ENCODE measurements at regions not wholly inside any gene's neighbourhood (a gene's known extent, or its start where the extent isn't known, plus 50 kb on each side); places are given as distances from the start of the nearest gene placed in this dataset.
A peak's percentile ranks its signal among the peaks of the same experiment; 100 is the strongest.
"Not testable (repeated sequence)": the region's sequence is repeated elsewhere in the genome, so short reads cannot be mapped to it uniquely, and the experiment has no call there.

DNA sequence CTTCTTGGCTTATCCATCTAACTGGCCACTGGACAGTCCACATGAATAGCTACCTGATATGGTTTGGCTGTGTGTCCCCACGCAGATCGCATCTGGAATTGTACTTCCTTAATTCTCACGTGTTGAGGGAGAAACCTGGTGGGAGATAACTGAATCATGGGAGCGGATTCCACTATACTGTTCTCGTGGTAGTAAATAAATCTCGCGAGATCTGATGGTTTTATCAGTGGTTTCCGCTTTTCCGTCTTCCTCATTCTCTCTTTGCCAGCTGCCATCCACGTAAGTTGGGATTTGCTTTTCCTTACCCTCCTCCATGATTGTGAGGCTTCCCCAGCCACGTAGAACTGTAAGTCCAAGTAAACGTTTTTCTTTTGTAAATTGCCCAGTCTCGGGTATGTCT, 1496.4 kb downstream of the KHDRBS2 start:
- not testable (repeated sequence) for DNase-seq (ENCODE audit: low spot score)

DNA sequence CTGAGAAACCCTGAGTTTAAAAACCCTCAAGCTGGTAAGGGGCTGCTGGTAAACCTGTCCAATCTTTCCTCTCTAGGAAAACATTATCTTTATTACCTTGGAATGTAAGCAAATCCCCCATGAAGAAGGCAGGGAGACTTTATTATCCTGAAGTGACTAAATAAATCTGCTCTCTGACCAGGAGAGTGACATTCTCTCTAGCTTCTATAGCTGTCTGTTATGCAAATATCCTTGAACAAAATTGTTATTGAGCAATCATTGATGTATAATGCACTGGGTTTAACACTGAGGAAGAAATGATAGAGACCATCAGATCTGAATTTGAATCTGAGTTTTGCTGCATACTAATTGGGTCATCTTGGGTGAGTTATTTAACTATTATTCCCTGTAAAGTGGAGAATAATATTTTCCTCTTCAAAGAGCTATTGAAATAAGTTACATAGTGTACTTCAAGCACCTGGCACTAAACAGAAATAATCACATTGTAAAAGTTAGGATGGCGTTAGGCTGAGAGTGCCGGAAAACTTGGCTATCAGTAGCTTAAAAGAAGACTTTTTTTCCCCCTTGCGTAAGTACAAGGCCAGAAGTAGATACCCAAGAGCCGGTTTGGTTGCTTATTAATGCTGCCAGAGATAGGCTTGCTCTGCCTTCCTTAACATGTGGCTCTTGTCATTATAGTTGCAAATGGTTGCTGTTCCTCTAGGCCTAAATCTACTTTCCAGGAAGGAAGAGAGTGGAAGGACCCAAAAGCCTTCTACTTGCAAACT, 1503.1 kb downstream of the KHDRBS2 start:
- DNase-seq (ENCODE audit: low spot score), result not testable (repeated sequence)

DNA sequence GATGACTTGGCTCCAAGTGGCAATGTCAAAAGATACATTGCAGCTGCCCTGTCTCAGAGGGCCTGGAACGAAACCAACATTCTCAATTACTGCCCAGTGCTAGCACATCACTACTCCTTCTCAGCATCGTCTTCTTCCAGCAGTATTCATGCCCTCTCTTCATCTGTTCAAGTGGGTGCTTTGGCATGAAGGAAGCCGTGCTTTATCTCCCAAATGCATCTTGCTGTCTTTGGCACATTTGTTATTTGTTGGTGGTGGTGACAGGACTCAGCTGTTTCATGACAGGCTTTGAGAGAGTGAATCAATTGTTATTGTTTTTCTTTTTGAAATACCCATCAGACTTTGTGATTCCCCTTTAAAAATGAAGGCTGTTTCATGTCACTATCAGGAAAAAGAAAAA, 1506.4 kb downstream of the KHDRBS2 start:
- peak; percentile 30 for DNase-seq (ENCODE audit: low spot score)

DNA sequence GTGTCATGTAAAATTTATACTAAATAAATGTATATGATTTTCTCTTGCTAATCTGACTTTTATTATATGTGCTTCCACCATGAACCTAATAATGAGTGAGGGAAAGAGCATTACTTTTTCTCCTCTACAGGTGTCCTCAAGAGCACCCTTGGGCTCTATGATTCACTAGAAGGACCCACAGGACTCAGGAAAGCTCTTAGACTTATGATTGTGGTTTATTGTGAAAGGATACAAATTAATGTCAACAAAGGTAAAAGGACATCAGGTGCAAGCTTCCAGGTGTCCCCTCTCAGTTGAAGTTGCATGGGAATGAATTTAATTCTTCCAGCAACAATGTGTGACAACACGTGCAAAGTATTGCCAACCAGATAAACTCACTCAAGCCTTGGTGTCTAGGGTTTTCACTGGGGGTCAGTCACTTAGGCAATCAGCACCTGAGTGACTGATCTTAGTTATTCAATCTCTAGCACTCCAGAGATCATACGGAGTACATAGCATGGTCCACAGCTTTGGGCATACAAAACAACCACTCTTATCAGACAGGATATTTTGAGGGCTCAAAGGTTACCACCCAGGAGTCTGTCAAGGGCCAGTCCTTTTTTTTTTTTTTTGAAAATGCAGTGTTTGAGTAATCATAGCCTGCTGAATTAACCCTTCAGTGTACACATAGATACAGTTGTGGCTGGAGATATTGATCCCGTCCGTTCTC, 1518.1 kb downstream of the KHDRBS2 start:
- not testable (repeated sequence) for DNase-seq (ENCODE audit: low spot score)

DNA sequence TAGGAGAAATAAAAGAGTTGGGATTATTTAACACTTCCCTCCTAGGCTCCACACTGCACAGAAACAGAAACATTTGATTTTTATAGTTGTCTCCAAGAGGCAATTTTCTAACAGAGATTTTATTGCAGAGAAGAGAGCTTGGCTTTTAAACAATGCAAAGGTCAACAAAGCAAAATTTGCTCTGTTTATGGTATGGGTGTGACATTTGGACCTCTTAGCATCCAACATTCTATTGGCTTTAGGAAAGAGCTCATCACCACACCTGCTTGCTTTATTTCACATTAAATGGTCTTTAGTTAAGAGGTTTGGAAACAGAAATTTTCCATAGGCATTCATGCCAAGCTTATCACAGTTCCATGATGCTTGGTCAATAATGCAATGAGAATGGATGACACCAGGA, 1520.7 kb downstream of the KHDRBS2 start:
- DNase-seq (ENCODE audit: low spot score), result not testable (repeated sequence)

DNA sequence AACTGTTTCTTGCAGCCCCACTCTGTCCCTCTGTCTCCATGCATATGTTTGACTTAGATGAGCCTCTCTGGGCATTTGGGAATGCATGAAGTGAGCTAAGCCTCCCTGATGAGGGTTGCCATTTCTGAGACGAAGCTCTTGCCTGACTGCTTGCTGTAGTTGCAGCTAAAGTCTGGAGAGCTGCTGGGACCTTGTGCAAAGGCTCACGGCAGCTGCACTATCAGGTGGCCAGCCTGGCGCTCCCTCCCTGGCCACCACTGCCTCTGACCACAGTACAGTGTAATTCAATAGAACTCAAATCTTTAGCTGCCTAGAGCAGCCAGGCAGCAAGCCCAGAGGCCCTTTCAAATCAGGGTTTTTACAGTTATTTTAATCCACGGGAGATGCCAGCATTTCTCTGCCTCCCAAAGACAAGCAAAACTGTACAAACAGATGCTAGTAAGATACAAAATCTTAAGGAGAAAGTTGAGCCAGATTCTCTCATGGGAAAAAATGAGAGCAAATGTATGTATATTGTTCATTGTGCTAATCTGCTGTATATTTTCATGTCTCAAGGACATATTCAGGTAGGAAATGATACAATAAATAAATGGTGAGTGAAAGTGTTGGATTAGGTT, 1522.5 kb downstream of the KHDRBS2 start:
- not testable (repeated sequence) for DNase-seq (ENCODE audit: low spot score)

DNA sequence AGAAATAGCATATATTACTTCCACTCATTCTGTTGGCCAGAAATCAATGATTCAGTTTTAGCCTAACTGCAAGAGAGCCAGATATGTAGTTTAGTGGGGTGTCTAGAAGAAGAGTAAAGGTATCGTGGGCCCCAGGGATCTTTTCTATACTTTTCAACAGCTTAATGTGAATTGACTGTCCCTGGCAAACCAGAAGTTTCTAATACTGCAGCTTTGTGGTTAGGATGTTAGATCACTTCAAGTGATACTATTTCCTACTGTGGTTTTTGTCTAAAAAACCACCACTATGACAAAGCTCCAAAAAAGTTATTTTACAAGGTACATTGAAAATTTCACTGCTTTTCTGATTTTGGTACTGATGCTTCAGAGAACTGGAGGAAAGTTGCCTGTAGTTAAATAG, 1525.1 kb downstream of the KHDRBS2 start:
- not testable (repeated sequence) for DNase-seq (ENCODE audit: low spot score)

DNA sequence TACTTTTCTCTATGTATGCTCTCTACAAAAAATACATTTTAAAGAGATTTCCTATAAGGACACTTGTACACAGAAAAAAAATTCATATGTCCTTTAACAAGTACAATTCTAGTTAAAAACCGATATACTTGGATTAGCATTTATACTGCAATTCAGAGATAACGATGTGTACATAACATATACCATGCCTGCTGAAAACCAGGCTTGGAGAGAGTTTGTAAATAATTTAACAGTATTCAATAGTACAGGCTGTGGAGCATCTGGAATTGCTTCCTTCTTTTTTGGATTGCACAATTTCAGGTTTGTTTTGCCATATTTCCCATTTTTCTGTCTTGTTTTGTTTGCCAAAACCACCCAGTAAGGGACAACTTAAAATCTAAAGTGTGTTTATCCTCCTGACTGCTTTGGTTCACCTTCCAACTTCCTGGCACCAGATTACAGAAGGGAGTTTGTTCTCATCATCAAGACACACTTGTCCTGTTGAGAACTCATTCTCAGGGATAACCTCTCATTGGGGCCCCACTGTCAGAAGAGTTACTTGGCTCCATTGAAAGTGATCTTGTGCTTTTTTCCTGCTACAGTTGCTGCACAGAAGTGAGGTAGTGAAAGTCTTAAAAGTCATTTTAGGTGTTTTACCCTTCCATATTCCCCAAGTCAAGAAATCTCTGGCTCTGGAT, 1526.7 kb downstream of the KHDRBS2 start:
- not testable (repeated sequence) for DNase-seq (ENCODE audit: low spot score)

DNA sequence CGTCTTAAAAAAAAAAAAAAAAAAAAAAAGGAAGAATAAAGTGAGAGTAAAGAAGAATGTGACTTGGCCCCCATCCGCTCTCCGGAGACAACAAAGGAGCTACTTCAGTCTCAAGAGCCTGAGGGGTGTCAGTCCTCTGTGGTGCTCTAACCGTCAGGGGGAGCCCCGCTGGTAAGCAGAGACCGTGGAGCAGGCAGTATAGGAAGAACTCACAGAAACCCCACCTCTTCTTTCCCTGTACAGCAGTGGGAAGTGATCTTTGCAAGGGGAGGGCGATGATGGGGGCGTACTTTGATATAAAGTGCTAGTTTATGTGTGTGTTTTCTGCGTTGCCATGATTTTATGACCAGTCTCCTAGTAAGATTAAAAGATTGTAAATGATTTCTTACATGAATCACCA, 1527.3 kb downstream of the KHDRBS2 start:
- not testable (repeated sequence) for DNase-seq (ENCODE audit: low spot score)

DNA sequence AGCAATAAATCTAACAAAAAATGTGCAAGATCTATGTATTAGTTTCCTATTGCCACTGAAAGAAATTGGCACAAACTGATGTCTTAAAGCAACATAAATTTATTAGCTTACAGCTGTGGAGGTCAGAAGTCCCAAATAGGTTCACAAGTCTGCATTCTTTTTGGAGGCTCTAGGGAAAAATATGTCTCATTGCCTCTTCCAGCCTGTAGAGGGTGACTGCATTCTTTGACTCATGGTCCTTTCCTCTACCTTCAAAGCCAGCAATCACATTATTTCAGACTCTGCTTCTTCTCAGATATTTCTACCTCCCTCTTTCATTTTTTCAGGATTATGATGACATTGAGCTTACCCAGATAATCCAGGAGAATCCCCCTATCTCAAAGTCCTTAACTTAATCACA, 1531.1 kb downstream of the KHDRBS2 start:
- no peak for DNase-seq (ENCODE audit: low spot score)

DNA sequence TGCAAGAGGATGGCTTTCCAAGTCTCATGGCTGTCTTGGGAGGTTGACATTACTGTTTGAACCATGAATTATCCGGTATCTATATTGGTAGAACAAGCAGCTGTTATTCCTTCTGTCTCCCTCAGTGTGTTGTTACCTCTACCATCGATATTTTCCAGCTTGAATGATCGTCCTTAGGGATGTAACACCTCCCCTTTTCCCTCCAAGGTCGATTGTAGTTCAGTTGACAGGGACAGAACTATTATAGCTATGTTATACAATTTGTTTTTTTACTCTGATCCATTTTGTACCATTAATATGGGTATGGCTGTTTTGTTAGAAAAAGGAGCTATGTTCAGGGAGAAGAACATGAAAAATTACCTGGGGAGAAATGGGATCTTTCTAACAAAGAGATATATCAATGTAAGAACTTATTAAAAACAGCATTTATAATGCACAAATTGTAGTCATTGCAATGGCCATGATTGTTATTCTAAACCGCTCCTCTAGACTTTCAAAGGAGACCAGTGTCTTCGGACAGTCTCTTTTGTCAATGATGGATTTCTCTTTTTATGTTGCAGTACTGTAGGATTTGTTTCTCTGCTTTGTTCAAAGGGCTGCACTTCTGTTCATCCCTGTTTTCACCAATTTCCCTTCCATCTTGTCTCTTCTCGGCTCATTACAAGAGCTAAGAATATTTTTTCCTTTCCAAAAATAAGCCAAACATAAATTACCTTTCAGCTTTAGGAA, 1535.5 kb downstream of the KHDRBS2 start:
- peak; percentile 40 for DNase-seq (ENCODE audit: low spot score)

DNA sequence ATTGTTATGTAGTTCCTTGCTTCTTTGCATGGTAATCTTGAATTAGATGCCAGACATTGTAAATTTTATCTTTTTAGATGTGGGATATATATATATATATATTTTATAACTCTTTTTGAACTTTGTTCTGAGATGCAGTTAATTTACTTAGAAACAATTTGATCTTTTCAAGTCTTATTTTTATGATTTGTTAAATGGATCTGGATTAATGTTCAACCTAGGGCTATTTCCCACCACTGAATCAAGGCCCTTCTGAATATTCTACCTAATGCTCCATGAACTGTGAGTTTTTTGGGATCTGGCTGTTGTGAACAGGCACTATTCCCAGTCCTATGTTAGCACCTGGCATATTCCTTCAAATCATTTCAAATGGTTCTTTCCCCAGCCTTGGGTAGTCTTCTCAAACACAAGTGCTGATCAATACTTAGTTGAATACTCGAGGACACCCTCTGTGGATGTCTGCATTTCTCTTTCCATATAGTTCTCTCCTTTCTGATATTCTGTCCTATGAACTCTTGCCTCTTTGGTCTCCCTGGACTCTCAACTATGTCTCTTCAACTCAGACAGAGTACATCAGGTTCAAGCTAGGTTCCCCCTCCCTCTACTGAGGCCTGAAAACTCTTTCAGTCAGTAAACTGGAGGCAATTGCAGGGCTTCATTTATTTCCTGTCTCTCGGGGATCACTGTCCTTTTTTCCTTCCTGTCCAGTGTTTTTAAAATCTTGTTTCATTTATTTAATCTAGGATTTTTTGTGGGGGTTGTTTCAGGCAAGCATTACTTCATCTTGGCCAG, 1538.1 kb downstream of the KHDRBS2 start:
- DNase-seq (ENCODE audit: low spot score), result not testable (repeated sequence)

DNA sequence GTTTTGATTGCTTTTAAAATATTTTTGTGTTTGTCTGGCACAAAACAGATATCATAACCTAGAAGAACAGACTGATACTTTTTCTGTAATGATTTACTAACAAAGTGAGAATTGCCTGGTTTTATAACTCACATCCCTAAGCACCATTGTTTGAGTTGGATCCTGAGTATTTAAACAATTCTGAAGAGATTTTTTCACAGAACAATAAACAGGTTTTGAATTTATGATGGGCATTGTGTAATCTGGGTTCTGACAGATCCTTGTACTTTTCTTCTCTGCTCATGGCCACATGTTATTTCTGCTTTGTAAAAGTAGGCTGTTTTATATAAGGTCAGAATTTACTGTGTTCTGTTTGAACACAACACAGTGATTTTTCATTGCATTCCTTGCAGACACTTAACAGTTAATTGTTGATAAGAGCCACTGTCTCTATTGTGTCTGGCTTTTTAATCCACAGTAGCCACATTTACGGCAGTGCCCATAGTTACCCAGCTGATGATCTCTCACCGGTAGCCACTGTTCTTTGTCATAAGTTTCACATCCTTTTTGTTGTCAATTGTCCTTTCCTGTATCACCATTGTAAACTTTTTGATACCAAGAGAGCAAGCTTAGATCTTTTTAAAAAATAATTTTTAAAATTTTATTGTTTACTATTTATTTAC, 1548.1 kb downstream of the KHDRBS2 start:
- DNase-seq (ENCODE audit: low spot score), result not testable (repeated sequence)

DNA sequence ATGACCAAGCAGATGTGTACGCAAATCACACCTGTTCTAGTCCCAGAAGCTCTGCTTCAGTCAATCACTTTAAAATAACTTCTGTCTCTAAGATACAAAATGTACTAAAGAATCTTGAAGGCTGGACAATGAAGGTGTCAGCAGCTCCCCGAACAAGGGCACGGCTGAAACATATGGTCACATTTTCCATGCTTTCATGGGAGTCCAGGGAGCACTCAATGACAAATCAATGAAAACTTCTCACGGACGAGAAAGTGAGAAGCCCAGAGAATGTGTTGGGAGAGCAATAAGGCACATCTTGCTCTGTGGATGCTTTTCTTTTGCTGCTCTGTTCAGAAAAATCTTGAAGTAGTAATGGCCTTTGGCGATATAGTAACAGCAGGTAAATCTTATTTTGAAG, 1548.7 kb downstream of the KHDRBS2 start:
- DNase-seq (ENCODE audit: low spot score), result not testable (repeated sequence)

DNA sequence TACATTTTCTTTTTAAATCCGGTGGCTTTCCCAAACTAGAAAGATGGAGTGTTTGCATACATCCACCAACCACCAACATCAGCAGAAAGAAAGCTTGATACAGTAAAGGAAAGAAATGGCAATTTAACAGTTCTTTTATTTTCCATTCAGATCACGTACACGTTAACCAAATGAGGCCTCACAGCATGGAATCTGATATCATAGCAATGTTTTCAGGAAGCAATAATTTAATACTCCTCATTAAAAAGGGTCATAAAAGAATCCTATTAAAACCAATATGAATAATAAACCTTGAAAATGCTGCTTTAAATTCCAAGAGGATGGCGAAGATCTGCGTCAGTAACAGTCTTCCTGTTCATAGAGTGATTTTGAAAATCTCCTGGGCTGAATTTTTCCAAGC, 1562.1 kb downstream of the KHDRBS2 start:
- DNase-seq (ENCODE audit: low spot score), result not testable (repeated sequence)

DNA sequence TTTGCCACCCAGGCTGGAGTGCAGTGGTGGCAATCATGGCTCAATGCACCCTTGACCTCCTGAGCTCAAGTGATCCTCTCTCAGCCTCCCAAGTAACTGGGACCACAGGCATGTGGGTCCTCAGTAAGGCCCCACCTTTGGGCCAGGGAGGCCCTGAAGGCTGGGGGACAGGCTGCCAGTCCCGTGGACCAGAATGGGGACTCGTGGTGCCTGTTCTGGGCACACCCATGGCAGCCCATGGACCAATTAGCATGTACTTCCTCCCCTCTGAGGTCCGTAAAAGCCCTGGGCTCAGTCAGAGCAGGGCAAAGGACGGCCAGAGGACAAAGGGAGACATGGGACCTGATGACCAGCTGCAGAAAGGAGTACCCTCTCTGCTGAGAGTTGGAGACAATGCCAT, 1590.8 kb downstream of the KHDRBS2 start:
- no peak for DNase-seq (ENCODE audit: low spot score)

DNA sequence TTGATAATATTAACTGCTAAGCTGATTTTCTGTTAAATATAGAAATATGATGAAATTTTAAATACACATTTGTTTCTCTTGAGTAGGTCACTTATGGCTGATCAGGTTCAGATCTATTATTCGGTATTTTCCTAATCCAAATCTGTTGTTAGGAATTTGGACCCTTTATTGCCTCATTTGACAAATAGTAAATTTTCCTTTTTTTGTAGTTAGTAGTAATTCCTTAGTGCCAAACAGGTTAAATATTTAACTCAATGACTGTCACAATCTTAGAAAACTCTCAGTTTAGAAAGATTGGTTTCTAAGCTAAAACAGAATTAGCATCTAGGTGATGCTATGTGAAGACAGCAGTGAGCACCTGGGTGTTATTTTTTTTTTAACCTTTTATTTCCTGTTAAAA, 1598.9 kb downstream of the KHDRBS2 start:
- no peak for DNase-seq (ENCODE audit: low spot score)

DNA sequence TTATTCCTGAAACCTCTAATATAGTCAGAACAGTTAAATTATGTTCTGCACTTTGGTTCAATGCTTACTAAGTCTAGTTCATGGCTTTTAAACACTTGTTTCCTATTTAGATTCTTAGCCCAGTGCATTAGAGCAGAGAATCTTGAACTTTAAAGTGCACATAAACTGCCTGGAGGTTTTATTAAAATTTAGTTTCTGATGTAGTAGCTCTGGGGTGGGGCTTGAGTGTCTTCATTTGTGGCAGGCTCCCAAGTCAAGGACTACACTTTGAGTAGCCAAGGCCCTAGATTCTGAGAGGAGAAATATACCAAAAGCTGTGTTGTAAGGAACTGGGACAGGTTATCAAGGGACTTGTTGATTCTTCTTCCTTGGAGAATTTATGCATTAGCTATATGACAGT, 1604.2 kb downstream of the KHDRBS2 start:
- no peak for DNase-seq (ENCODE audit: low spot score)

DNA sequence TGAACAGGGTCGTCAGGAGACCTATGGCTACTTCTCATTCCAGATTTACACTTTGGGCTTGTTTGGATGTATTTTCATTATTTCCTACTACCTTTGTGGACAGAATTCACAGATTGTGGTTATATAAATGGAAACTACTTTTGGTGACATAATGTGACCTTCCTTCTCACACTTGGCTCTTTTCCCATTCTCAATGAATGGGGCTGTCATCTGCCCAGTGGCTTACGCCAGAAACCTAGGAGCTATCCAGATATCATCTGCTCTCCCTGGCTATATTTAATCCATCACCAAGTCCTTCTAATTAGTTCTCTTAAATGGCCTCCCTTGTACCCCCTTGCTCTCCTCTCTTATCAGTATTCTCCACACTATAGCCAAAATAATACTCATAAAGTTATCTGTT, 1606.8 kb downstream of the KHDRBS2 start:
- peak; percentile 32 for DNase-seq (ENCODE audit: low spot score)

DNA sequence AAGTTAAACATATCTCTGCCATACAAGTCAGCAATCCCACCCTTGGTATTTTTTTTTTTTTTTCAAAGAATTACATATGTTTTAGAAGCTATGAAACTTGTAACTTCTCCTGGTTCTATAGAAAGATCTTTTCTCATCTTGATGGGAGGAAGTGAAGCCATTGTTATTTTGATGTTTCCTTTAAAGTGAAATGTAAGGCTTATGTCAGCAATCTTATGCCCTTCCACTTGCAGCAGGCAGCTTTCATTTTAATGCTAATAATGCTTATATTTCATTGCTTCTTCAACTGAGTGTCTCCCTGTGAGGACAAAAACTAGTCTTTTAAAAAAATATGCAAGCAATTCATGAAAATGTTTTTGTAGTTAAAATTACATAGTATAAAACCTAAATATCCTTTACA, 1614.7 kb downstream of the KHDRBS2 start:
- no peak for DNase-seq (ENCODE audit: low spot score)
